HEK293 (cell line): ENCODE measurements at regions not wholly inside any gene's neighbourhood (a gene's known extent, or its start where the extent isn't known, plus 50 kb on each side); places are given as distances from the start of the nearest gene placed in this dataset.
A peak's percentile ranks its signal among the peaks of the same experiment; 100 is the strongest.
"Not testable (repeated sequence)": the region's sequence is repeated elsewhere in the genome, so short reads cannot be mapped to it uniquely, and the experiment has no call there.

Experiments used
- CTCF ChIA-PET: fragments of 350-600 bp; formaldehyde crosslinking; extraction: SDS; loops from one replicate; lab custom pipeline; 2021; ENCODE audit warnings: antibody characterized with exemption; lab: Yijun Ruan, JAX
- POLR2A ChIA-PET: fragments of 300-600 bp; formaldehyde crosslinking; extraction: SDS; loops from one replicate; lab custom pipeline; 2020; ENCODE audit warnings: antibody characterized with exemption, inconsistent platforms; lab: Yijun Ruan, JAX
- H3K27ac ChIP-seq: fragments of 200-500 bp; sonication (Bioruptor generic); 2 replicates; pipeline ENCODE4 v1.5.1; 2014; ENCODE audit warnings: low read depth, low read length, control low read depth, inconsistent platforms; ENCODE audit errors: extremely low read depth
- H3K36me3 ChIP-seq, 2 experiments: fragments of 200-500 bp in 1 of 2; sonication (Bioruptor generic) in 1 of 2; 1 replicate in 1 of 2; 2 replicates in 1 of 2; pipeline ENCODE4 v1.5.1; 2014 to 2017; ENCODE audit warnings: inconsistent platforms in 2 of 2, low read length in 2 of 2; ENCODE audit not compliant: control insufficient read depth in 2 of 2, insufficient read depth in 1 of 2
- H3K4me1 ChIP-seq: fragments of 200-500 bp; sonication (Bioruptor generic); 2 replicates; pipeline ENCODE4 v1.5.1; 2014; ENCODE audit warnings: mild to moderate bottlenecking, low read length, inconsistent platforms; ENCODE audit not compliant: control insufficient read depth, insufficient read depth
- H3K4me3 ChIP-seq: 2 replicates; pipeline ENCODE4 v1.5.1; 2011; ENCODE audit warnings: low read depth, mild to moderate bottlenecking, control low read depth, low read length, moderate library complexity
- H3K9me3 ChIP-seq: fragments of 200-500 bp; sonication (Bioruptor generic); 2 replicates; pipeline ENCODE4 v1.5.1; 2014; ENCODE audit warnings: low read depth, low read length, inconsistent platforms; ENCODE audit not compliant: control insufficient read depth, insufficient read depth

- CTCF ChIA-PET = not testable (repeated sequence)
Measured at GRCh38 chr9:65389710-65390109, 104.7 kb upstream of the FOXD4L5 start.

GRCh38 chr9:65389216-65389615, 104.2 kb upstream of the FOXD4L5 start:
- POLR2A ChIA-PET, H3K9me3 ChIP-seq, H3K4me1 ChIP-seq, H3K36me3 ChIP-seq, CTCF ChIA-PET, H3K27ac ChIP-seq, H3K4me3 ChIP-seq: not testable (repeated sequence)

More at GRCh38 chr9:65389710-65390109, 104.7 kb upstream of the FOXD4L5 start:
- POLR2A ChIA-PET, H3K4me3 ChIP-seq, H3K9me3 ChIP-seq, H3K4me1 ChIP-seq, H3K27ac ChIP-seq, H3K36me3 ChIP-seq: not testable (repeated sequence)

GRCh38 chr9:65386699-65387098, 101.7 kb upstream of the FOXD4L5 start:
- POLR2A ChIA-PET, CTCF ChIA-PET, H3K27ac ChIP-seq, H3K36me3 ChIP-seq, H3K4me1 ChIP-seq, H3K9me3 ChIP-seq: not testable (repeated sequence)
- H3K4me3 ChIP-seq = peak overlapping the region; percentile 43

GRCh38 chr9:65386191-65386590, 101.2 kb upstream of the FOXD4L5 start:
- POLR2A ChIA-PET, H3K9me3 ChIP-seq, H3K27ac ChIP-seq, H3K4me1 ChIP-seq, CTCF ChIA-PET, H3K36me3 ChIP-seq: not testable (repeated sequence)
- H3K4me3 ChIP-seq = peak overlapping the region; percentile 22; the same call in 1 of the 2 replicates

- POLR2A ChIA-PET, H3K9me3 ChIP-seq: not testable (repeated sequence)
Measured at GRCh38 chr9:65385655-65386024, 100.6 kb upstream of the FOXD4L5 start.

GRCh38 chr9:65384759-65385654, 100.0 kb upstream of the FOXD4L5 start:
- H3K4me1 ChIP-seq, H3K4me3 ChIP-seq, H3K9me3 ChIP-seq, H3K27ac ChIP-seq, CTCF ChIA-PET, POLR2A ChIA-PET, H3K36me3 ChIP-seq: not testable (repeated sequence)

More at GRCh38 chr9:65385655-65386024, 100.6 kb upstream of the FOXD4L5 start:
- H3K4me1 ChIP-seq, H3K36me3 ChIP-seq, H3K27ac ChIP-seq, CTCF ChIA-PET, H3K4me3 ChIP-seq: not testable (repeated sequence)

GRCh38 chr9:65384066-65384465, 99.1 kb upstream of the FOXD4L5 start:
- CTCF ChIA-PET, H3K36me3 ChIP-seq, H3K4me1 ChIP-seq, H3K9me3 ChIP-seq, H3K4me3 ChIP-seq, H3K27ac ChIP-seq, POLR2A ChIA-PET: not testable (repeated sequence)

DNA sequence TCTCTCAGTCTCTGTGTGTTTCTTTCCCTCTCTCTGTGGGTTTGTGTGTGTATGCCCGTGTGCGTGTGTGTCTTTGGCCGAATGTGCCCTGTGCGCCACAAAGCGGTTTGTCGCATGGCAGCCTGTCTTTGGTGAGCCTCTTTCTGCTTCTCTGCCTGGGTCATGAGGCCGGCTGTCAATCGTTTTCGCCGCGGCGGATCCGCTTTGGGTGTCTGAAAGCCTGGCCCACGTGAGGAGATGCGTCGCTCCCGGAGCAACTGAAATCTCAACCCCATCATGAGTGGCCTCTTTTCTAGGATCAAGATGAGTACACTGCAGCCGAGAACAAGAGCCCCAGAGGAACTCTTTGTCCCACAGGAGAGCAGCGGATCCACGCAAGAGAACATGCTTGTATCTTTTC, 98.6 kb upstream of the FOXD4L5 start:
- POLR2A ChIA-PET, H3K4me1 ChIP-seq, H3K4me3 ChIP-seq, H3K36me3 ChIP-seq, H3K9me3 ChIP-seq, H3K27ac ChIP-seq, CTCF ChIA-PET: not testable (repeated sequence)

- CTCF ChIA-PET, POLR2A ChIA-PET, H3K36me3 ChIP-seq, H3K27ac ChIP-seq, H3K4me3 ChIP-seq, H3K9me3 ChIP-seq, H3K4me1 ChIP-seq: not testable (repeated sequence)
Measured at GRCh38 chr9:65382701-65383318, 97.8 kb upstream of the FOXD4L5 start.
